Chondrocyte (in vitro differentiated cells): ENCODE measurements at regions not wholly inside any gene's neighbourhood (a gene's known extent, or its start where the extent isn't known, plus 50 kb on each side); places are given as distances from the start of the nearest gene placed in this dataset.

Experiments used
- DNase-seq: peaks from one replicate; pipeline ENCODE4 v3.0.0; 2021; ENCODE audit warnings: mixed read lengths, low spot score
- H3K27ac Mint-ChIP-seq: one replicate; pipeline ENCODE4 v1.8.0; 2021; ENCODE audit warnings: mild to moderate bottlenecking, moderate library complexity, mixed read lengths; ENCODE audit not compliant: unreplicated experiment
- H3K27me3 Mint-ChIP-seq: 2 replicates; pipeline ENCODE4 v1.8.0; 2021; ENCODE audit warnings: low read depth, mixed read lengths
- H3K36me3 Mint-ChIP-seq: 2 replicates; pipeline ENCODE4 v1.8.0; 2021; ENCODE audit warnings: low read depth, mixed read lengths
- H3K4me1 Mint-ChIP-seq: 2 replicates; pipeline ENCODE4 v1.8.0; 2021; ENCODE audit warnings: low read depth, mild to moderate bottlenecking, mixed read lengths
- H3K4me3 Mint-ChIP-seq: one replicate; pipeline ENCODE4 v1.8.0; 2021; ENCODE audit warnings: mild to moderate bottlenecking, moderate library complexity, mixed read lengths; ENCODE audit not compliant: unreplicated experiment
- H3K9me3 Mint-ChIP-seq: 2 replicates; pipeline ENCODE4 v1.8.0; 2021; ENCODE audit warnings: low read depth, mixed read lengths
- CTCF ChIP-seq: fragments of 200-600 bp; sonication (generic); IDR thresholded peaks from 2 replicates; pipeline ENCODE4 v1.5.0; 2021; ENCODE audit warnings: antibody characterized with exemption, mild to moderate bottlenecking, moderate library complexity

DNA sequence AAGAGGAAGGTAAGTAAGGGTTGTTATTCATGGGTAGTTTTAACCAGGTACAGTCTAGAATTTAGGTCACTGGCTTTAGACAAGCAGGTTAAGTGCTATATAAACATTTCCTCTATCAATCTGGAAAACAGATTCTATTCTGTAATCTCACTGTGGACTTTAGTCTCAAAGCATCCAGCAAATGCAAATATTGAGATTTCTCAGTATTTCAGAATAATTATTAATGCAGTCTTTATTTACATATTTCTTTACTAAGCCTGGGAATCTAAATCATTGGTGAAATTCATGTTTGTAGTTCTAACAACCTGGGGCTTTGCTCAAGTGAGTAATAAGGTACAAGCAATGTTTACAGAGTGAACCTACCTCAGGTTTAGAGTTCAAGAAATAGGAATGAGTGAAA lies 61.9 kb downstream of the SLC41A2 start:
- Mint-ChIP-seq H3K9me3 (peaks cover 15% of the 10 kb centered on the region), H3K4me3 (no peak overlapping the region), H3K27ac (no peak overlapping the region), H3K4me1 (no peaks in the 10 kb centered on the region), H3K27me3 (no peaks in the 10 kb centered on the region), H3K36me3 (no peaks in the 10 kb centered on the region)
- no peak for TF ChIP-seq CTCF
- no peak for DNase-seq

DNA sequence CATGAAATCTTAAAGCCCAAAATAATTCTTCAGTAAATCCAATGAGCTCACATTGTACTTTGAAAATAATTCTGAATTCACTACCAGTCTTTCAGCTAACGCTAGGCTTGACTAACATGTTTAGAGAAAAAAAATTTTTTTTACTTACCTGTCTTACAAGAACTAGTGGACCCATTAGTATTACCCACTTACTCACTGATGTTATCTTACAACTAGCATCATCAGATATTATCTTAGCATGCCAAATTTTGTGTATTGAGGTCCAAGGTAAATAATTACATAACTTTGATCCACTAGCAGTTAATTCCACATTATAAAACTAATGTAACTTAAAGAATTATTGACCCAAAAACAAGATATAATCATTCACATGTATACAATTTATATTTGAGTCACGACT lies 62.7 kb downstream of the SLC41A2 start:
- Mint-ChIP-seq H3K36me3 (no peaks in the 10 kb centered on the region), H3K4me1 (no peaks in the 10 kb centered on the region), H3K27me3 (no peaks in the 10 kb centered on the region), H3K4me3 (no peak overlapping the region), H3K27ac (no peak overlapping the region), H3K9me3 (peaks cover 15% of the 10 kb centered on the region)
- DNase-seq = no peak
- TF ChIP-seq CTCF = no peak

DNA sequence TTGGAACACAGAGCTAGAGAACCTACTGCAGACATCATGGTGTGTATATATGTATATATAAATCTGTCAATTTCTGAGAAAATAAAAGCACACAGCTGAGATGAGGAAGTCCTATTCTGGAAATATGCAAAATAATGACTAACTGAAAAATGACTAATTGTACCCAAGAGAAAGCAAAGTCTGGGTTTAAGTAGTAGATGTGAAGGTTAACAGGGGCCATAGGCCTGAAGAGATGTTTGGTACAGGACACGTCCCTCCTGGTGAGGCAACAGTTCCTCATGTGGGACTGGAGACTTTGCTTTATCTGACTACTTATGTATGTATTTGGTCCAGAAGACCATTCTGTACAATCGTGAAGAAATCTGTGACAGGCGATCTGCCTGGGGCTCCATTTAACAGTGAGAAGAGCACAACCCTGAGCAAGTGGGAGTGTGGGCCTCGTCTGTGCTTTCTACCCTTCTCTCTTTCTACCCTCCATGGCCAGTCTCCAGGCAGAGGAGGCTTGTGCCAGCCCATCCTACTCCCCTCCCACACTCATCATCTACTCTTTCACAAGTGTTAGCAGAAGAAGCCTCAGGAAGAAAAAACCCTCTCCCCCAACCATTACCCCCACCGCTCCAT lies 67.5 kb downstream of the SLC41A2 start:
- Mint-ChIP-seq H3K27me3 (no peaks in the 10 kb centered on the region), H3K27ac (no peak overlapping the region), H3K9me3 (peaks cover 3% of the 10 kb centered on the region), H3K36me3 (no peaks in the 10 kb centered on the region), H3K4me3 (no peak overlapping the region), H3K4me1 (peaks cover 19% of the 10 kb centered on the region)
- DNase-seq = no peak
- TF ChIP-seq CTCF = no peak

- H3K36me3 Mint-ChIP-seq = no peaks in the 10 kb centered on the region
- no peak for TF ChIP-seq CTCF
- H3K27me3 Mint-ChIP-seq = no peaks in the 10 kb centered on the region
- no peak overlapping the region for H3K27ac Mint-ChIP-seq
- no peak overlapping the region for H3K4me3 Mint-ChIP-seq
- peaks cover 3% of the 10 kb centered on the region for H3K9me3 Mint-ChIP-seq
- H3K4me1 Mint-ChIP-seq = peaks cover 19% of the 10 kb centered on the region
- DNase-seq = no peak
Observed at GRCh38 chr12:104889735-104890134, 68.4 kb downstream of the SLC41A2 start.

GRCh38 chr12:104888892-104889291 lies 69.2 kb downstream of the SLC41A2 start:
- Mint-ChIP-seq H3K36me3 (peaks cover 5% of the 10 kb centered on the region), H3K4me3 (no peak overlapping the region), H3K9me3 (peaks cover 3% of the 10 kb centered on the region), H3K27ac (no peak overlapping the region), H3K4me1 (peaks cover 19% of the 10 kb centered on the region), H3K27me3 (no peaks in the 10 kb centered on the region)
- no peak for TF ChIP-seq CTCF
- no peak for DNase-seq
